ENCODE measurements at regions not wholly inside any gene's neighbourhood (a gene's known extent, or its start where the extent isn't known, plus 50 kb on each side); places are given as distances from the start of the nearest gene placed in this dataset.
"Not testable (repeated sequence)": the region's sequence is repeated elsewhere in the genome, so short reads cannot be mapped to it uniquely, and the experiment has no call there.

GRCh38 chr12:20044846-20045245 is 323.5 kb upstream of the PDE3A start:
- H3K27ac Mint-ChIP-seq: no peak overlapping the region
- no peaks in the 10 kb centered on the region for H3K9me3 Mint-ChIP-seq
- no peaks in the 10 kb centered on the region for H3K27me3 Mint-ChIP-seq
- ATAC-seq: no peak
- H3K36me3 Mint-ChIP-seq (ENCODE audit: low read depth): no peaks in the 10 kb centered on the region
- no peak for DNase-seq
- H3K4me3 Mint-ChIP-seq: no peak overlapping the region
- H3K4me1 Mint-ChIP-seq: no peaks in the 10 kb centered on the region

GRCh38 chr12:20047901-20048300 is 320.4 kb upstream of the PDE3A start:
- Mint-ChIP-seq H3K4me3 (no peak overlapping the region), H3K27me3 (no peaks in the 10 kb centered on the region), H3K9me3 (no peaks in the 10 kb centered on the region), H3K36me3 (ENCODE audit: low read depth) (no peaks in the 10 kb centered on the region), H3K27ac (no peak overlapping the region), H3K4me1 (no peaks in the 10 kb centered on the region)
- ATAC-seq (no peak), DNase-seq (no peak)

- DNase-seq (no peak), ATAC-seq (no peak)
- Mint-ChIP-seq H3K4me1 (no peaks in the 10 kb centered on the region), H3K4me3 (no peak overlapping the region), H3K36me3 (ENCODE audit: low read depth) (no peaks in the 10 kb centered on the region), H3K9me3 (no peaks in the 10 kb centered on the region), H3K27me3 (no peaks in the 10 kb centered on the region), H3K27ac (no peak overlapping the region)
These were observed 318.1 kb upstream of the PDE3A start for GRCh38 chr12:20050221-20050620.

- no peak overlapping the region for H3K4me3 Mint-ChIP-seq
- ATAC-seq: no peak
- H3K27me3 Mint-ChIP-seq: no peaks in the 10 kb centered on the region
- DNase-seq: no peak
- H3K9me3 Mint-ChIP-seq: no peaks in the 10 kb centered on the region
- H3K4me1 Mint-ChIP-seq: no peaks in the 10 kb centered on the region
- H3K27ac Mint-ChIP-seq: no peak overlapping the region
- H3K36me3 Mint-ChIP-seq (ENCODE audit: low read depth): no peaks in the 10 kb centered on the region
These were observed 314.6 kb upstream of the PDE3A start for GRCh38 chr12:20053782-20054181.

GRCh38 chr12:20055856-20056255 is 312.5 kb upstream of the PDE3A start:
- H3K27ac Mint-ChIP-seq: no peak overlapping the region
- H3K36me3 Mint-ChIP-seq (ENCODE audit: low read depth): no peaks in the 10 kb centered on the region
- DNase-seq (no peak), ATAC-seq (no peak)
- H3K4me1 Mint-ChIP-seq: no peaks in the 10 kb centered on the region
- H3K4me3 Mint-ChIP-seq: no peak overlapping the region
- H3K9me3 Mint-ChIP-seq: peaks cover 10% of the 10 kb centered on the region
- H3K27me3 Mint-ChIP-seq: no peaks in the 10 kb centered on the region

GRCh38 chr12:20057398-20057797 is 310.9 kb upstream of the PDE3A start:
- Mint-ChIP-seq H3K9me3 (peaks cover 10% of the 10 kb centered on the region), H3K36me3 (ENCODE audit: low read depth) (no peaks in the 10 kb centered on the region), H3K4me1 (no peaks in the 10 kb centered on the region), H3K4me3 (no peak overlapping the region), H3K27ac (no peak overlapping the region), H3K27me3 (no peaks in the 10 kb centered on the region)
- ATAC-seq (no peak), DNase-seq (no peak)

- ATAC-seq: no peak
- Mint-ChIP-seq H3K9me3 (peaks cover 18% of the 10 kb centered on the region), H3K27me3 (no peaks in the 10 kb centered on the region)
These were observed 305.2 kb upstream of the PDE3A start for GRCh38 chr12:20063116-20063515.

GRCh38 chr12:20077618-20078017 is 290.7 kb upstream of the PDE3A start:
- no peak overlapping the region for H3K4me3 Mint-ChIP-seq
- no peak overlapping the region for H3K27ac Mint-ChIP-seq
- no peaks in the 10 kb centered on the region for H3K36me3 Mint-ChIP-seq (ENCODE audit: low read depth)
- H3K27me3 Mint-ChIP-seq: peaks cover 2% of the 10 kb centered on the region
- ATAC-seq: no peak
- peaks cover 4% of the 10 kb centered on the region for H3K9me3 Mint-ChIP-seq
- H3K4me1 Mint-ChIP-seq: no peaks in the 10 kb centered on the region
- DNase-seq: no peak

More at GRCh38 chr12:20063116-20063515, 305.2 kb upstream of the PDE3A start:
- Mint-ChIP-seq H3K4me1 (no peaks in the 10 kb centered on the region), H3K27ac (no peak overlapping the region), H3K36me3 (ENCODE audit: low read depth) (no peaks in the 10 kb centered on the region), H3K4me3 (no peak overlapping the region)
- no peak for DNase-seq

- Mint-ChIP-seq H3K36me3 (ENCODE audit: low read depth) (no peaks in the 10 kb centered on the region), H3K27me3 (no peaks in the 10 kb centered on the region), H3K4me3 (no peak overlapping the region), H3K4me1 (no peaks in the 10 kb centered on the region), H3K9me3 (peaks cover 5% of the 10 kb centered on the region), H3K27ac (no peak overlapping the region)
- DNase-seq: no peak
- no peak for ATAC-seq
These were observed 279.3 kb upstream of the PDE3A start for GRCh38 chr12:20089077-20089476.

GRCh38 chr12:20093190-20093810 is 275.0 kb upstream of the PDE3A start:
- not testable (repeated sequence) for H3K27me3 Mint-ChIP-seq; ATAC-seq; H3K4me1 Mint-ChIP-seq; DNase-seq; H3K9me3 Mint-ChIP-seq; H3K36me3 Mint-ChIP-seq (ENCODE audit: low read depth); H3K27ac Mint-ChIP-seq; H3K4me3 Mint-ChIP-seq

GRCh38 chr12:20096430-20096829 is 271.9 kb upstream of the PDE3A start:
- ATAC-seq (no peak), DNase-seq (no peak)
- no peak overlapping the region for H3K4me3 Mint-ChIP-seq
- no peaks in the 10 kb centered on the region for H3K4me1 Mint-ChIP-seq
- H3K27ac Mint-ChIP-seq: no peak overlapping the region
- no peaks in the 10 kb centered on the region for H3K9me3 Mint-ChIP-seq
- H3K36me3 Mint-ChIP-seq (ENCODE audit: low read depth): no peaks in the 10 kb centered on the region
- no peaks in the 10 kb centered on the region for H3K27me3 Mint-ChIP-seq

GRCh38 chr12:20097626-20098025 is 270.7 kb upstream of the PDE3A start:
- DNase-seq: no peak
- Mint-ChIP-seq H3K9me3 (no peaks in the 10 kb centered on the region), H3K4me3 (no peak overlapping the region), H3K36me3 (ENCODE audit: low read depth) (no peaks in the 10 kb centered on the region), H3K27ac (no peak overlapping the region), H3K4me1 (no peaks in the 10 kb centered on the region), H3K27me3 (no peaks in the 10 kb centered on the region)
- ATAC-seq: no peak

- ATAC-seq: no peak
- no peak for DNase-seq
- no peak overlapping the region for H3K4me3 Mint-ChIP-seq
- H3K27ac Mint-ChIP-seq: no peak overlapping the region
- no peaks in the 10 kb centered on the region for H3K9me3 Mint-ChIP-seq
- no peaks in the 10 kb centered on the region for H3K27me3 Mint-ChIP-seq
- no peaks in the 10 kb centered on the region for H3K36me3 Mint-ChIP-seq (ENCODE audit: low read depth)
- no peaks in the 10 kb centered on the region for H3K4me1 Mint-ChIP-seq
These were observed 268.7 kb upstream of the PDE3A start for GRCh38 chr12:20099395-20100183.

GRCh38 chr12:20101046-20101445 is 267.3 kb upstream of the PDE3A start:
- Mint-ChIP-seq H3K9me3 (no peaks in the 10 kb centered on the region), H3K4me3 (no peak overlapping the region), H3K27me3 (no peaks in the 10 kb centered on the region), H3K4me1 (no peaks in the 10 kb centered on the region), H3K27ac (no peak overlapping the region), H3K36me3 (ENCODE audit: low read depth) (no peaks in the 10 kb centered on the region)
- no peak for ATAC-seq
- no peak for DNase-seq

- Mint-ChIP-seq H3K9me3 (no peaks in the 10 kb centered on the region), H3K27me3 (no peaks in the 10 kb centered on the region), H3K27ac (no peak overlapping the region), H3K36me3 (ENCODE audit: low read depth) (peaks cover 1% of the 10 kb centered on the region), H3K4me3 (no peak overlapping the region), H3K4me1 (no peaks in the 10 kb centered on the region)
- ATAC-seq (no peak), DNase-seq (no peak)
These were observed 262.4 kb upstream of the PDE3A start for GRCh38 chr12:20105943-20106342.
